T-helper 1 cell treated with Interleukin-12 subunit alpha and Interleukin-12 subunit beta and Interleukin-4 antibody, amounts not matched to agents 30 ng/mL and 1 ng/mL, for 36 hours (primary cell): ENCODE measurements at regions not wholly inside any gene's neighbourhood (a gene's known extent, or its start where the extent isn't known, plus 50 kb on each side); places are given as distances from the start of the nearest gene placed in this dataset.

Experiments
- intact Hi-C: fragments of 100-400 bp; cut with micrococcal nuclease; formaldehyde crosslinking; loops from one replicate; pipeline ENCODE4 v1.15.1; 2024

DNA sequence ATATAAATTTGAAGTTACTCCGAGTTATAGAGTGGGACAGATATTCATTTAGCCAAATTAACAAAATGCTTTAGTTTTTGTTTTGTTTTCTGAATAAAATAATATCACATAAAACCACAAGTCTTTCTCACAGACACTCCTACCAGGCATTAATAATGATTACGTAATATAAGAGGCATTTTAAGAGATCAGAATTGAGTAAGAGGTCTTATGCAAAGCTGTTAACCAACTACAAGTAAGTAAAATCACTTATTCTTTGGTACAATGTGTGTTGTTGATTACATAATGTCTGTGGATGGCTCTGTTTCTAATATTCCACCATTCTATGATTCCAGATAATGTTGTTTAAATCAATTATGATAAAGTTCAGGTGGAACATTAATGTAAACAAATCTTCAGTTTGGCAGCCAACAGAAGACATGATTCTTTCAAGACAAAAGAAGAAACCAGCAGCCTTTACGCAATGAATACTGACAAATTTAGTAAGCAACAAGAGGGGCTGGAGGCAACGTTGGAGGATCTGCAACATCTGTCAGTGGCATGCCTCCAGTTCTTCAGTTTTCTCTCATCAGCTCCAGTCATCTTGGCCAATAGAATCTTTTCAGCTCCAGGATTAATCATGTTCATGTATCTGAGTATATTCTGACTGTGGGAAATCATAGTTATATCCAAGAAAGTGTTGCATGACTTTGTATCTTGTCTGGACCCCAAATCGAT lies 403.8 kb downstream of the SLITRK5 start:
- intact Hi-C loops: no loop called here

DNA sequence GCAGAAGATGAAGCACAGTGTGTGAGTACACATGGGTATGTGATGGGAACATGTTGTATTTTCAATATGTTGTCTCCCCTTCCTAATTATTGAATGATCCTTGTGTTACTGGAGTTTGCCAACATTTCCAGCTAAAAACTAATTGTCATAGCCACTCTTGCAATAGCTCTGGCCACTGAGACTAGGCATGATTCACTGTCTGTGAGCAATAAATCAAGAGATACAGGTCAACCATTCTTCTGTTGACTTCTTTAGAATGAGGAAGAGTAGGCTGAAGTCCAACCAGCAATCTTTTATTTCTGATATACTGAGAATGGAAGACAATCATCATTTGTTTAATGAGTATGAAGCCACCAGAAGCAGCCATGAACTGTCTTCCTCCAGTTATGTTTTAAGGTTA lies 413.9 kb downstream of the SLITRK5 start:
- intact Hi-C loops: no loop called here

GRCh38 chr13:88086577-88086976 lies 415.4 kb downstream of the SLITRK5 start:
- intact Hi-C loops: no loop called here

DNA sequence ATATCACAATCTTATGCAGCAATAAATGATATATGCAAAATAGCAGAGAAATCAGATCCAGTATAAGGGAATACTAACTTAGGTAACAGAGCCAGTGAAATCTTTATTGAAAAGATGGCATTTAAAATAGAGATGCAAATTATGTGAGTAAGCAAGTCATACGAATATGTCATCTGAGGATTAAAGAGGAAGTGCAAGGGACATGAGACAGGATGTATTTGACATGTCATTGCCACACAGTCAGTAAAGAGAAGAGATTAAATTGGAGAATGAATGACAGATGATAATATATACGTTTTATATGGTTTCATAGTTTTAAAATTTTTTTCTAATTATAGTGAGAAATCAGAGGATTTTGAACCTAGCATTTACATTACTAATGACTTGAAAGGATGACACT lies 426.4 kb downstream of the SLITRK5 start:
- intact Hi-C loops: no loop called here

DNA sequence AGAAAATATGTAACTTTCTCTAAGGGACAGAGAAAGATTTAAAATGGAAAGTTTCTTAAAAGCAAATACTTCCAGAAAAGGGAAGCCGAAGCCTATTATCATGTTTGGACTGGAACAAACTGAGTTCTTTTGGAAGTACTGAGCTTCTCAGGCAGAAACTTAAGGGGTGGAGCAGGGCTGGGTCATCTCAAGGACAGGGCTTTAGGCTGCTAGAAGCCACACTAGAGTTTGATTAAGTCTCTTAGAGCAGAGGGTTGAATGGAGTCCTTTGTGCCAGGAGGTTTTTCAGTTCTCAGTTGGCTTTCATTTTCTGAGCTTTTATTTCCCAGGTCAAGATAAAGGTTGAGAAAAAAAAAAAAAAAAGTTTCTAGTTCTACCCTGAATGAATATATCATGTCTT lies 432.7 kb downstream of the SLITRK5 start:
- intact Hi-C loops: no loop called here

- intact Hi-C loops: no loop called here
These were observed 433.4 kb downstream of the SLITRK5 start for GRCh38 chr13:88104576-88104975.

- intact Hi-C loops: no loop called here
These were observed 436.4 kb downstream of the SLITRK5 start for GRCh38 chr13:88107570-88107969.

DNA sequence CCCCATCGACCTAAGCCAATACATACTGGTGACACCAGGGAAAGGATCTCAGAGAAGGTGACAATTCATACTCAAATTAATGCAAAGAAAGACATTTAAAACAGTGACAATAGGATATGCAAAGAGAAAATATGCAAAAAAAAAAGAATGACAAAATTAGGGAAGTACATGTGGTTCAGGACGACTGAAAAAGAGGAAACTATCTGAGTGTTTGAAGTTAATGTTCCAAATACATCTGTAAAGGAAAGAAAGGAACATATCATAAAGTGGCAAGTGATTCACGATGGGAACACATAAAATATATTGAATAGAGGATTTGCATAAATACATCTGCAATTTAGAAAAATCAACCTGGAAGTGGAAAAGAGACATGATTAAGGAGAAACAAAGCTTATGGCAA lies 441.4 kb downstream of the SLITRK5 start:
- intact Hi-C loops: no loop called here

GRCh38 chr13:88115976-88116375 lies 444.8 kb downstream of the SLITRK5 start:
- intact Hi-C loops: no loop called here

DNA sequence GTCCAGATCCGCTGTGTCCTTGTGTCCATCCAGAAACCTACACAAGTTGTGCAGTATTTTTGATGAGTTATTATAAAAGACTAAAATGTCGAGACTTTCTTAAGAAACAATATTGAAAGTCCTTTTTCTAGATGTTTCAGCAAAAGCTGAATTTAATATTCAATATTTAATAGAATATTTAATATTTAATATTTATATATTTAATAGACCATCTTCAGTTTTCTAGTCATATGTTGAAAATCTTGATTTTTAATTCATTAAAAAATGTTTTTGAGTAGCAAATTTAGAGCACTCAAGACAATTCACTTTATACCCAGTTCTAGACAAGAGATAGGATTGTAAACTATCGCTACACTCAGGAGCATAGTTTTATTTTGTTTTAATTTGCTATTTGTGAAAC lies 447.8 kb downstream of the SLITRK5 start:
- intact Hi-C loops: no loop called here

- intact Hi-C loops: no loop called here
These were observed 453.0 kb downstream of the SLITRK5 start for GRCh38 chr13:88124142-88124541.

DNA sequence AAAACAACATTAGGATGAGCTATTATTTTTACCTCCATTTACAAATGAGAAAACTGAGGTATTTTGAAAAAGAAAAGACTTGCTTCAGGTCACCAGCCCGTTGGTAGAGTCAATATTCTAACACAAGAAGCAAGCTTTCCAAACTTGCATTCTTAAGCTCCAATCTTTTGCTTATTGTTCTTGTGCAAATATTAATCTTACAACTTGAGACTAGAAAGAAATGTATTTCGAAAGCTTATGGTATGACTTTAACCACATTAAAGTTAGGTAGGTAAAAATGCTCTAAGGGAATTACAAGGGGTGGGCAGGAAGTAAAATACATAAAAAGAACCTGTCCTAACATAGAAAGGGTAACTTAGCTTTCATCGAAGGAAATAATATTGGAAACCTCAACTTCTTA lies 453.9 kb downstream of the SLITRK5 start:
- intact Hi-C loops: no loop called here

DNA sequence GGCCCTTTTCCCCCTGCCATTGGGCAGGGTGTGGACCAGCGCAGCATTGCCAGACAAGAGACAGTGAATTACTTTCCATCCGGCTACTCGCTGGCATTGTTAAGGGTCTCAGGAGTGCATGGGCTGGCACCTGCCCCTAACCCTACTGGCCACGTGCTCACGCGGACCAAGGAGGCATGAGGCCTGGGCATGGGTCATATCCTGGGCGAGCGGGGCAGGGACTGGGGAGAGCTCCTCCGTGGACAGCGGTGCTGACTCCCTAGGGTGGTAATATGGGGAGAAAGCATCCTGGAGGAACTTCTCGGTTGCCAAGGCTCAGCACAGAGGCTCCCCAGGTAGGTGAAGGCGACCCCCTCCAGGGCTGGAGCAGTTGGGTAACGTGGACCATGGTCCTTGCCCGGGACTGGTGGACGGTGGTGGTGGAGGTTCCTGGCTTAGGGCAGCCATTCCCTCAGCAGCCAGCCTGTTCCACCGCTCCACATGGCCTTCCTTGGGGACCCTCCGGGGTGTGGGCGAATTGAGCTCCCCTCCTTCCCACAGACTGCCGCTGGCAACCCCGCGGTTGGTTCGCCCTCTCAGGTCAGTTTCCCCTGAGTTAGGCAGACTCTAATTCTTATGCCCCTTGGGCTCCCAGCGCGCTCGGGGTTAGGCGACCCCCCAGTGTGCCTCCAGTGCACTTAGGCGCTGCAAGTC lies 465.1 kb downstream of the SLITRK5 start:
- intact Hi-C loops: no loop called here

DNA sequence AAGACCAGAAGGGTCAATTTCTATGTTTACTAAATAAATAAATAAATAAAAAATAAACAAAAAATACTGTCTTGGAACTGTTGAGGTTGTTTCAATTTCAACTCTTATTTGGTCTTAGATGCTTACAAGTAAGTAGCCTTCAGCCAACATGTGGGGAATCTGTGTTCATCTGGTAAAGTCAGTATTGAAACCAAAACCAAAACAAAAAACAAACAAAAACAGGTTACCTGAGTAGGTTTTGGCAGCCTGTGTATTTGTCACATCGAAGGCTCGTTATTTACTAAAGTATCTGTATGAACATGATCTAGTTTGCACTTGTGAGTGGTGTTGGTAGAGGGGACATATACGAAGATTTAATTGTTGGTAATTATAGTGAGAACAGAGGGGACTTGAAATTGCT lies 471.5 kb downstream of the SLITRK5 start:
- intact Hi-C loops: no loop called here

DNA sequence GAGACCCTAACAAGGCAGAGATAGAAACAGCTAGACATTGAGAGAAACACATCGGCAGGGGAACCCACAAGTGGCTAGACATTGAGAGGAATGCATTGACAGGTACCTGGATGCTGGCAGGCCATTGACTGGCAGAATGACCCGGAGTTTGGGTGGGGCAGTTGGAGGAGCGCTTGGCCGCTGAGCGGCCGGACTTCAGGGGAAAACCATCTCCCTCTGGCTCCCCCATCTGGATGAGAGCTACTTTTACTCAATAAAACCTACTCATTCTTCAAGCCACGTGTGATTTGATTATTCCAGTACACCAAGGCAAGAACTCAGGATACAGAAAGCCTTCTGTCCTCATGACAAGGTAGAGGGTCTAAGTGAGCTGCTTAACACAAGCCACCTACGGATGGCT lies 473.4 kb downstream of the SLITRK5 start:
- intact Hi-C loops: no loop called here

DNA sequence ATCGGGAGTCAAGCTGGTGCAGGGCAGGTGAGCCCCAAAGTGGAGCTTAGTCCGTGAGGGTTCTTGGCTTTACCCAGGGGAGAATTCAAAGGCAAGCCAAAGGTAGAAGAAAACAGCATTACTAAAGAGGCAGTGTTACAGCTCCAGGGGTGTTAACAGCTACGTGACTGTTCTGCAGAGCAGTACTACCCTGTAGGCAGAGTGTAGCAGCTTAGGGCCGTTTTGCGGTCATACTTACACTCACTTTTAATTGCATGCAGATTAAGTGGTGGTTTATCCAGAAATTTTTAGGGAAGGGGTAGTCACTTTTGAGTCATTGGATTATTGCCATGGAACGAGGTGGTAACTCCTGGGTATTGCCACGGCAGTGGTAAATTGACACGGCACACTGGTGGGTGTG lies 482.2 kb downstream of the SLITRK5 start:
- intact Hi-C loops: no loop called here

GRCh38 chr13:88154001-88154400 lies 482.8 kb downstream of the SLITRK5 start:
- intact Hi-C loops: no loop called here

GRCh38 chr13:88162076-88162702 lies 491.0 kb downstream of the SLITRK5 start:
- intact Hi-C loops: no loop called here

GRCh38 chr13:88176231-88176630 lies 505.1 kb downstream of the SLITRK5 start:
- intact Hi-C loops: no loop called here

DNA sequence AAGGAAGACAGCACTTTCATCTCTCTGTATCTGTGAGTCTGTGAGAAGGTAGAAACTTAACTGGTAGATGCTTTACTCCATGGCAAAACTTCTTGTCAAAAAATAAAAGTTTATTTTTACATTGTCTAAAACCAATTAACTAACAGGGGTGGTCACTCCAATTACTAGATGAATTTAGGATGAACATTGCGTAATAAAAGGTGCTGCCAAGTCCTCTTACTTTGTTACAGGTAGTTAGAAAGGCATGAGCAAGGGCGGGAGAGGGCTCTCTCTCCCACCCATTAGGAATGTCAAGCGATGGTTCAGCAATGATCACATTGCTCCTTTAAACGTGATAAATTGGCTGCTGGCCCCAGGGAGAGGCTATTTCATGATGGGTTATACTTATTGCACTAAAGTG lies 512.3 kb downstream of the SLITRK5 start:
- intact Hi-C loops: no loop called here

DNA sequence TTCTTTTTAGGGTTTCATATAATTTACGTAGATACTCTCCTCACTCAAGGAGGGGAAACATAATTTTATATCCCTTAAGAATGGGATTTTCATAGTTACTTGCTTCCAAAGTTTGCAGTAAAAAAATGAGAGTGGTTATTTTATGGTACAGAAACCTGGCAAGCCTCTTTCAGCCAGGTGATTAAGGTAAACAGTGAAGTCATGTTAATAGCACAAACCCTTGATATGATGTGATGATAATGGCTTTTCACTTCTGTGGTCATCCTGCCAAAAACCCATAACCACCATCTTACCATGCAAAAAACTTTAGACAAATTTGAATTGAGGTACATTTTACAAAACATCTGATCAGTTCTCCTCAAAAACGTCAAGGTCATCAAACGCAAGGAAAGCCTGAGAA lies 517.8 kb downstream of the SLITRK5 start:
- intact Hi-C loops: no loop called here

GRCh38 chr13:88189728-88190127 lies 518.6 kb downstream of the SLITRK5 start:
- intact Hi-C loops: no loop called here

DNA sequence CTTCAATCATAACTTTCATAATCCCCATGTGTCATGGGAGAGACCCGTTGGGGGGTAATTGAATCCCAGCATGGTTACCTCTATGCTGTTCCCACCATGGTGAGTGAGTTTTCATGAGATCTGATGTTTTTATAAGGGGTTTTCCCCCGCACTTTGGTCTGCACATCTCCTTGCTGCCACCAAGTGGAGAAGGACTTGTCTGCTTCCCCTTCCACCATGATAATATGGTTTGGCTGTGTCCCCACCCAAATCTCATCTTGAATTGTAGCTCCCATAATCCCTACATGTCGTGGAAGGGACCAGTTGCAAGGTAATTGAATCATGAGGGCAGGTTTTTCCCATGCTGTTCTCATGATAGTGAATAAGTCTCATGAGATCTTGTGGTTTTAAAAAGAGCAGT lies 524.9 kb downstream of the SLITRK5 start:
- intact Hi-C loops: no loop called here
